Smooth muscle cell (in vitro differentiated cells): ENCODE measurements at regions not wholly inside any gene's neighbourhood (a gene's known extent, or its start where the extent isn't known, plus 50 kb on each side); places are given as distances from the start of the nearest gene placed in this dataset.

Experiments
- DNase-seq: peaks from one replicate; lab custom pipeline; 2025; ENCODE audit not compliant: unreplicated experiment; lab: John Stamatoyannopoulos, UW
- H2AFZ ChIP-seq: fragments of 200-600 bp; sonication (generic); 2 replicates; pipeline ENCODE4 v1.6.0; 2016; ENCODE audit warnings: antibody characterized with exemption, low read depth, mild to moderate bottlenecking
- H3F3A ChIP-seq: fragments of 200-600 bp; sonication (generic); 2 replicates; pipeline ENCODE4 v1.6.0; 2017; ENCODE audit warnings: antibody characterized with exemption, low read depth
- H3K27ac ChIP-seq: fragments of 200-600 bp; sonication (generic); 2 replicates; pipeline ENCODE4 v1.5.1; 2016; ENCODE audit warnings: low read depth, mild to moderate bottlenecking
- H3K27me3 ChIP-seq: fragments of 200-600 bp; sonication (generic); 2 replicates; pipeline ENCODE4 v1.6.1; 2016; ENCODE audit warnings: low read depth, mild to moderate bottlenecking
- H3K36me3 ChIP-seq: fragments of 200-600 bp; sonication (generic); 2 replicates; pipeline ENCODE4 v1.5.1; 2016; ENCODE audit warnings: low read depth
- H3K4me1 ChIP-seq: fragments of 200-600 bp; sonication (generic); 2 replicates; pipeline ENCODE4 v1.5.1; 2016; ENCODE audit warnings: low read depth
- H3K4me2 ChIP-seq: fragments of 200-600 bp; sonication (generic); 2 replicates; pipeline ENCODE4 v1.6.0; 2016; ENCODE audit warnings: mild to moderate bottlenecking
- H3K4me3 ChIP-seq: fragments of 200-600 bp; sonication (generic); 2 replicates; pipeline ENCODE4 v1.5.1; 2016; ENCODE audit warnings: mild to moderate bottlenecking
- H3K79me2 ChIP-seq: fragments of 200-600 bp; sonication (generic); 2 replicates; pipeline ENCODE4 v1.6.0; 2016; ENCODE audit warnings: low read depth, mild to moderate bottlenecking
- H3K9ac ChIP-seq: fragments of 200-600 bp; sonication (generic); 2 replicates; pipeline ENCODE4 v1.6.0; 2016; ENCODE audit warnings: low read depth
- H3K9me3 ChIP-seq: fragments of 200-600 bp; sonication (generic); replicated peaks from 2 replicates; pipeline ENCODE4 v1.5.1; 2016; ENCODE audit warnings: low read depth
- H4K20me1 ChIP-seq: fragments of 200-600 bp; sonication (generic); 2 replicates; pipeline ENCODE4 v1.6.0; 2016; ENCODE audit warnings: low read depth
- WGBS: methylation state at CpG from one replicate; pipeline ENCODE4 v1.1.7; 2016; ENCODE audit warnings: low lambda C conversion rate; 5-methylcytosine and 5-hydroxymethylcytosine counted together
- TF ChIP-seq, protein P1 (sequence below): fragments of 200-600 bp; sonication (generic); IDR thresholded peaks from 2 replicates; pipeline ENCODE4 v1.5.1; 2017; ENCODE audit warnings: borderline replicate concordance, mild to moderate bottlenecking, antibody characterized with exemption; ENCODE audit not compliant: insufficient read depth, poor library complexity, severe bottlenecking

DNA sequence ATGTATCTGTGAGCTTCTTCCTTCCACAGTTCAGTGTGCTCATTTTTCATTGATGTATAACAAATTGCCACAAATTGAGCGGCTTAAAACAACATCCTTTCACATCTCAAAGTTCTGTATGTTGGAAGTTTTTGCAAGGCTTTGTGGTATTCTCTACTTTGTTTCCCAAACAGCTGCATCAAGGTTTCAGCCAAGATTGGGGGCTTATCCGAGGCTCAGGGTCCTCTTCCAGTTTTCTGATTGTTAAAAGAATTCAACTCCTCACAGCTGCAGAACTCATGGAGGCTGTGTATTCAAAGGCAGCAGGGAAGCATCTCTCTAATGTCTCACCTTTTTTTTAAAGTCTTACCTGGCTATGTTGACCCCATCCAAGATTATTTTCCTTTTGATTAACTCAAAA lies 1369.8 kb downstream of the PCDH9 start:
- peaks cover 6% of the 10 kb centered on the region for H3K27me3 ChIP-seq
- H2AFZ ChIP-seq, result no peak overlapping the region
- 86% methylated on average over 2 of the region's 2 CpGs for WGBS
- no peaks in the 10 kb centered on the region for H3K4me1 ChIP-seq
- H3K9me3 ChIP-seq, result no peaks in the 10 kb centered on the region
- H4K20me1 ChIP-seq, result no peaks in the 10 kb centered on the region
- H3K9ac ChIP-seq, result no peak overlapping the region
- DNase-seq, result no peak
- no peak overlapping the region for H3K4me2 ChIP-seq
- H3K4me3 ChIP-seq, result no peak overlapping the region
- no peak overlapping the region for H3K27ac ChIP-seq
- no peaks in the 10 kb centered on the region for H3F3A ChIP-seq
- no peaks in the 10 kb centered on the region for H3K36me3 ChIP-seq
- H3K79me2 ChIP-seq, result no peaks in the 10 kb centered on the region
- TF ChIP-seq, protein P1, sequence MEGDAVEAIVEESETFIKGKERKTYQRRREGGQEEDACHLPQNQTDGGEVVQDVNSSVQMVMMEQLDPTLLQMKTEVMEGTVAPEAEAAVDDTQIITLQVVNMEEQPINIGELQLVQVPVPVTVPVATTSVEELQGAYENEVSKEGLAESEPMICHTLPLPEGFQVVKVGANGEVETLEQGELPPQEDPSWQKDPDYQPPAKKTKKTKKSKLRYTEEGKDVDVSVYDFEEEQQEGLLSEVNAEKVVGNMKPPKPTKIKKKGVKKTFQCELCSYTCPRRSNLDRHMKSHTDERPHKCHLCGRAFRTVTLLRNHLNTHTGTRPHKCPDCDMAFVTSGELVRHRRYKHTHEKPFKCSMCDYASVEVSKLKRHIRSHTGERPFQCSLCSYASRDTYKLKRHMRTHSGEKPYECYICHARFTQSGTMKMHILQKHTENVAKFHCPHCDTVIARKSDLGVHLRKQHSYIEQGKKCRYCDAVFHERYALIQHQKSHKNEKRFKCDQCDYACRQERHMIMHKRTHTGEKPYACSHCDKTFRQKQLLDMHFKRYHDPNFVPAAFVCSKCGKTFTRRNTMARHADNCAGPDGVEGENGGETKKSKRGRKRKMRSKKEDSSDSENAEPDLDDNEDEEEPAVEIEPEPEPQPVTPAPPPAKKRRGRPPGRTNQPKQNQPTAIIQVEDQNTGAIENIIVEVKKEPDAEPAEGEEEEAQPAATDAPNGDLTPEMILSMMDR, result no peak

DNA sequence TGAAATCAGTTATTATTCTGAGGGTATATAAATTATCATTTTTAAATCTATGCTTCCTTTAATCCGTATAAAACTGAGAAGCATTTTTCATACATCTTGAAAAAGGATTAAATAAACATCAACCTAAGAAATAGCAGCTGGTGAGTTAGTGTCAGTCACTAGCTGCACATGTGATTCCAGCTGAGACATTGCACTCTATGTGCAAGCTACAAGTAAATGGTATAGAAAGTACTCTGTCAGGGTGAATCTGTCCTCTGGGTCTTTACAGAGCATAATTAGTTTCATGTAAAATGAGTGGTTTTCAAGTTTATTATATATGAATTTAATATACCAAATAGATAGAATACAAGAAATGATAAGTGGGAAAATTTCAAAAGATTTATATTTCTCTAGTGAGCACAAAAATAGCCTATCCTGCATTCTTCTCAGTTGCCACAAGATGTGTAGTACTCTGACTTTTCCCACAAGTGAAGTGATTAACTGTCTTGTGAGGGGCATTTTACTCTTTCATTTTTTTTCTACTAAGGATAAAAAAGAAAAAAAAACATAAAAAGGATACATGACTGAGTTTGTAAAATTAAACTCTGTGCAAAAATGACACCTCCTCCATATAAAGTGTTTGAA lies 1372.1 kb downstream of the PCDH9 start:
- Histone ChIP-seq H3K79me2 (no peaks in the 10 kb centered on the region), H3K4me3 (no peak overlapping the region), H3K4me2 (no peak overlapping the region), H3K4me1 (no peaks in the 10 kb centered on the region), H3K9me3 (no peaks in the 10 kb centered on the region), H3F3A (no peaks in the 10 kb centered on the region), H4K20me1 (no peaks in the 10 kb centered on the region), H3K9ac (no peak overlapping the region), H3K27ac (no peak overlapping the region), H3K36me3 (no peaks in the 10 kb centered on the region), H2AFZ (no peak overlapping the region), H3K27me3 (peaks cover 6% of the 10 kb centered on the region)
- TF ChIP-seq, protein P1, result no peak
- DNase-seq, result no peak
- 76% methylated on average over 1 of the region's 1 CpG for WGBS

DNA sequence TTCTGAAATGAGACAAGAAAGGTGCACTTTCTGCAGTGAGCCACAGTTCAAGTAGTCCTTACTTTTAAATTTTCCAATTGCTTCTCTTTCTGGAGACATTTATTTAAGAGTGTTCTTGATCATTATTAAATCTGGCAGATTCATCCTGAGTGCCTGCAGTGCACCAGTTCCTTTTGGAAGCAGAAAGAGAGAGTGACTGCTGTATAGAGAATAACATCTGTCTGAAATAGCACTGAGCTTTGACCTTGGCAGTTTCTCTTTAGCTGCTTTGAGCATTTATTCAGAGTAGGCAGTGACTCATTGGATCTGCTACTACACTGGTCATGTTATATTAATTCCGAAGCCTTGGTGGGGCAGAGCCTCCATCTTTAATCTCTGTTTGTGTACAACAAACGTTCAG lies 1373.7 kb downstream of the PCDH9 start:
- no peak overlapping the region for H2AFZ ChIP-seq
- H3K4me2 ChIP-seq, result no peak overlapping the region
- peaks cover 6% of the 10 kb centered on the region for H3K27me3 ChIP-seq
- H3K79me2 ChIP-seq, result no peaks in the 10 kb centered on the region
- H3K9ac ChIP-seq, result no peak overlapping the region
- H3K27ac ChIP-seq, result no peak overlapping the region
- WGBS, result 73% methylated on average over 2 of the region's 2 CpGs
- H3K4me1 ChIP-seq, result no peaks in the 10 kb centered on the region
- H3K4me3 ChIP-seq, result no peak overlapping the region
- no peak for DNase-seq
- H3K9me3 ChIP-seq, result no peaks in the 10 kb centered on the region
- no peaks in the 10 kb centered on the region for H3K36me3 ChIP-seq
- TF ChIP-seq, protein P1, result no peak
- H4K20me1 ChIP-seq, result no peaks in the 10 kb centered on the region
- H3F3A ChIP-seq, result no peaks in the 10 kb centered on the region

DNA sequence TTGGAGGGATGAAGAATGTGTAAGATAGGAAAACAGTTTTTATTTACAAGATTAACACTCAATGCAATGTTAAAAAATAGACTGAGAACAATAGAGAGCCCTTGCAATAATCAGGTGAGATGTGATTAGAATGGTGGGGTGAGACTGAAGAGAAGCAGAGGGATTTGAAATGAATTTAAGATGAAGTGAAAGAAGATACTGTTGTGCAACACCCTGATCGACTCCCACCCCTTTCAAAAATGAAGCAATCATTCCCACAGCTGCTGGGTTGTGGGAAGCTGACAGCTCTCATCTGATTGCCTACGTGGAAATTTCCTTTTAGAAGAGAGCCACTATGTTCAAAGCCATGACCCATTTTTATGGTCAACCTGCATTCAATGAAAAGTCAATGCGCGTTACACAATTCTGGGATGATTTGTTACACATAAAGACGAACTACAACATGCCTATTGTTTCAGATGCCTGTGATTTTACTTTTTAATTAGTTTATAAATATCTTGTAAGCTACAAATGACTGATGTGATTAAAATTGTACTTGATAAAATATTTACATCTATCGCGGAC lies 1374.8 kb downstream of the PCDH9 start:
- H3K27me3 ChIP-seq, result peaks cover 6% of the 10 kb centered on the region
- no peak for DNase-seq
- no peak overlapping the region for H3K27ac ChIP-seq

More for the DNA sequence above, 1374.8 kb downstream of the PCDH9 start:
- Histone ChIP-seq H3K79me2 (no peaks in the 10 kb centered on the region), H3K9ac (no peak overlapping the region), H3K4me3 (no peak overlapping the region), H3K4me1 (no peaks in the 10 kb centered on the region), H3K4me2 (no peak overlapping the region), H3F3A (no peaks in the 10 kb centered on the region), H2AFZ (no peak overlapping the region), H3K9me3 (no peaks in the 10 kb centered on the region), H4K20me1 (no peaks in the 10 kb centered on the region), H3K36me3 (no peaks in the 10 kb centered on the region)
- 79% methylated on average over 7 of the region's 7 CpGs for WGBS
- TF ChIP-seq, protein P1, result no peak
